GM18520 (cell line): ENCODE measurements at regions not wholly inside any gene's neighbourhood (a gene's known extent, or its start where the extent isn't known, plus 50 kb on each side); places are given as distances from the start of the nearest gene placed in this dataset.
"Not testable (repeated sequence)": the region's sequence is repeated elsewhere in the genome, so short reads cannot be mapped to it uniquely, and the experiment has no call there.

Source experiments
- ATAC-seq: cut with Tn5 transposase; IDR thresholded peaks from one replicate; pipeline ENCODE4 v1.9.1; 2021; ENCODE audit not compliant: unreplicated experiment

- no peak for ATAC-seq
Measured at GRCh38 chr4:85018983-85019382, 52.5 kb upstream of the WDFY3 start.

GRCh38 chr4:85019411-85019810 is 52.9 kb upstream of the WDFY3 start:
- ATAC-seq: no peak

GRCh38 chr4:85024671-85025070 is 58.2 kb upstream of the WDFY3 start:
- no peak for ATAC-seq

GRCh38 chr4:85028910-85029309 is 62.4 kb upstream of the WDFY3 start:
- no peak for ATAC-seq

GRCh38 chr4:85029453-85029852 is 63.0 kb upstream of the WDFY3 start:
- no peak for ATAC-seq

GRCh38 chr4:85030156-85030555 is 63.7 kb upstream of the WDFY3 start:
- no peak for ATAC-seq

GRCh38 chr4:85033838-85034237 is 67.3 kb upstream of the WDFY3 start:
- not testable (repeated sequence) for ATAC-seq

- no peak for ATAC-seq
Measured at GRCh38 chr4:85039526-85039925, 73.0 kb upstream of the WDFY3 start.

- ATAC-seq: peak; percentile 45
Measured at GRCh38 chr4:85043812-85044496, 77.5 kb upstream of the WDFY3 start.

GRCh38 chr4:85050736-85051135 is 84.2 kb upstream of the WDFY3 start:
- no peak for ATAC-seq

GRCh38 chr4:85051526-85051925 is 85.0 kb upstream of the WDFY3 start:
- no peak for ATAC-seq

- ATAC-seq: not testable (repeated sequence)
Measured at GRCh38 chr4:85054925-85055324, 88.4 kb upstream of the WDFY3 start.

- no peak for ATAC-seq
Measured at GRCh38 chr4:85058551-85058950, 92.1 kb upstream of the WDFY3 start.

- ATAC-seq: no peak
Measured at GRCh38 chr4:85061974-85062373, 95.5 kb upstream of the WDFY3 start.

- ATAC-seq: no peak
Measured at GRCh38 chr4:85062466-85062865, 96.0 kb upstream of the WDFY3 start.

- no peak for ATAC-seq
Measured at GRCh38 chr4:85067342-85067741, 100.9 kb upstream of the WDFY3 start.

- ATAC-seq: no peak
Measured at GRCh38 chr4:85078016-85078415, 111.5 kb upstream of the WDFY3 start.

- no peak for ATAC-seq
Measured at GRCh38 chr4:85081196-85081595, 114.7 kb upstream of the WDFY3 start.

- peak; percentile 43 for ATAC-seq
Measured at GRCh38 chr4:85084371-85085094, 118.0 kb upstream of the WDFY3 start.

GRCh38 chr4:85086721-85087120 is 120.2 kb upstream of the WDFY3 start:
- ATAC-seq: no peak

GRCh38 chr4:85092536-85092935 is 126.0 kb upstream of the WDFY3 start:
- ATAC-seq: no peak

GRCh38 chr4:85092943-85093342 is 126.5 kb upstream of the WDFY3 start:
- ATAC-seq: no peak

GRCh38 chr4:85094735-85095134 is 128.2 kb upstream of the WDFY3 start:
- no peak for ATAC-seq
